ENCODE measurements at regions not wholly inside any gene's neighbourhood (a gene's known extent, or its start where the extent isn't known, plus 50 kb on each side); places are given as distances from the start of the nearest gene placed in this dataset.
A peak's percentile ranks its signal among the peaks of the same experiment; 100 is the strongest.

DNA sequence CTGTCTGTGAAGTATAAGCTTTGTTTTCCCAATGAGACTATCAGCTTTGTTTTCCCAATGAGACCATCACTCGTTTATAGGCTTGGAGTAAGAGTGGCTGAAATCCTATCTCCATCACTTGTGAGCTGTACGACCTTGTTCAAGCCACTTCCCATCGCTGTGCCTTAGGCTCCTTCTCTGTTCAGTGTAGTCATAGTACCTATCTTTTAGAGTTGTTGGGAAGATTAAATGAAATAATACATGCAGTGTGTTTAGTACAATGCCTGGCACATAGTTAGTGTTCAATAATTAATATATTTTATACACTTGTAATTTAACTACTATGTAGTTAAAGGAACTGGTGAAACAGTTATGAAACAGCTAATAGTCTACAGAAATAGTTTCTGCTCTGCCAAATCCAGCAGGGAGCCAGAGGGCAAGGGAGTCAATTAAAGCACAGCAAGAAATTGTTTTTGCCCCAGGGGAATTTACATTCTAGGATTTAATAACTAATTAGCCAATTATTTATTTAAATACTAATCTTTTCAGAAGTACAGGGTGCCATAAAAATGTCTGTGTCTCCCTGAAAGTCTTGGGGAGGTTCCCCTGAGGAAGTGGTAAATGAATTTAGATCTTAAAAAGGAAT, 139.3 kb upstream of the HMCN1 start:
- no peak for ATAC-seq
- intact Hi-C loops (cut with DNase I) = no loop called here
- DNase-seq (ENCODE audit: low spot score) = no peak

DNA sequence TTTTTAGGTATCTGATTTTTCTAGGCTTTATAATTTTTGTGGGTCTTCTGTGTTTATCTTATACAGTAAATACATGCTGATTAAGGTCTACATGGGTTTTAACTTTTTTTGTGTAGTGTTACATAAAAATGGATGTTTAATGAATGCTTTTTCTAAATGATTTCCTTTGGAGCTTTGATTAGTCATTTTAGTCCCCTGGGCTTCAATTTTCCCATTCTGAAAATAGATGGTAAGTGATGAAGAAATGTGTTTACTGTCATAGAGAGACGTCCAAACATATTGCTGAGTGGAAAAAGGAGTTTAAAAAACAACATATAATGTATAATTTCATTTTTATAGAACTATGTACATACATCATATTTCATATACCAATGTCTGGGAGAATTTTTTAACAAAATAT, 140.9 kb upstream of the HMCN1 start:
- DNase-seq (ENCODE audit: low spot score) (no peak), ATAC-seq (no peak)
- intact Hi-C loops (cut with DNase I) = no loop called here

DNA sequence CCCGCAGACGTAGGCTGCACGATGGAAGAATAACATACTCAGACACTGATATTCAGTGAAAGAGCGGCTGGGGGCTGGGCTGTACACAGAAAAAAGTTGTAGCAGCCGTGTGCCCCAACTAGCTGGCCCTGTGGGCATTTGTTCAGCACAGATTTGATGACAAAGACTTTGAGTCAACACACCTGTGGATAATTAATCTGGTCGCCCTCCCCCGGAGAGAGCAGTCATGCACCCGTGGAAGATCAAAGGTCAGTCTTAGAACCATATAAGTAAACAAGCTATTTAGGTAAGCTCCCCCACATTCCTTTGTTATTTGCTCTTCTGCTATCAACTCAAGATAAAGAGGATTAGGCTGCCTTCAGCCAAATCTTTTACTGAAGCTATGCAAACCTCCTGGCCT, 148.4 kb upstream of the HMCN1 start:
- intact Hi-C loops (cut with DNase I) = no loop called here
- ATAC-seq (no peak), DNase-seq (ENCODE audit: low spot score) (no peak)

DNA sequence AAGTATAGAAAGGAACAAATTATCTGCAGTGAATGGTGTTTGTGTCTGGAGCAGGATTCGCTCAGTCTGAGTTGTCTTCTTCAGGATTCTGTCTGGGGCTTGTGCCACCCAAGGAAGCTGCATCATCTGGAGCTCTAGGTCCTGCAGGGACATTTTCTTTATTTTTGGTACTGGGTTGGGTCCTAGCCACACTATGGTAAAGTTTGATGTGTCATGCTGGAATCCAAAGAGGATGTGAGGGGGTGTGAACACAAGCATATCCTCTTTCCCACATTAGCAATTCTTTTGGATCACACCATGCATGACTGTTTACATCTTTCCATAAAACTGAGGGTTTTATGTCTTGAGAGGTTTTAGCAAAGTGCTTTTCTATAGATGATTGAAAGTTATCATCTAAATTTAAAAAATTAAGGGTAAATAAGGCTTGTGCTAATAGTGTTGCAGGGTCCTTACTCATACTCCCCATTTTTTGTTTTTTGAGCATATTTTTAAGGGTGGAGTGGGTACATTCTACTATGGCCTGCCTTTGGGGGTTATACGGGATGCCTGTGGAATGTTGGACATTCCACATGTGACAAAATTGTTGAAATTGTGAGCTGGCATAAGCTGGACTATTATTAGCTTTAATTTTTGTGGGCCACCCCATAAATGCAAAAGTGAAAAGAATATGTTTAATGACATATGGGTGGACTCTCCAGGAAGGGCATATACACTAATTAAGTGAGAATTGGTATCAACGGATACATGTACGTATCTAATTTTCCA, 152.0 kb upstream of the HMCN1 start:
- intact Hi-C loops (cut with DNase I) = no loop called here
- ATAC-seq (no peak), DNase-seq (ENCODE audit: low spot score) (no peak)

DNA sequence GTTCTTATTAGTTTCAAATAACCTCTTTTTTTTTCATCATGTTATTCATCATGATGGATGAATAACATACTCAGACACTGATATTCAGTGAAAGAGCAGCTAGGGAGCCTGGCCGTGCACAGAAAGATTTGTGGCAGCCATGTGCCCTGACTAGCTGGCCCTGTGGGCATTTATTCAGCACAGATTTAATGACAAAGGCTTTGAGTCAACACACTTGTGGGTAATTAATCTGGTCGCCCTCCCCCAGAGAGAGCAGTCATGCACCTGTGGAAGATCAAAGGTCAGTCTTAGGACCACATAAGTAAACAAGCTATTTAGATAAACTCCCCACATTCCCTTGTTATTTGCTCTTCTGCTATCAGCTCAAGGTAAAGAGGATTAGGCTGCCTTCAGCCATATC, 153.2 kb upstream of the HMCN1 start:
- intact Hi-C loops (cut with DNase I) = no loop called here
- ATAC-seq (no peak), DNase-seq (ENCODE audit: low spot score) (no peak)

DNA sequence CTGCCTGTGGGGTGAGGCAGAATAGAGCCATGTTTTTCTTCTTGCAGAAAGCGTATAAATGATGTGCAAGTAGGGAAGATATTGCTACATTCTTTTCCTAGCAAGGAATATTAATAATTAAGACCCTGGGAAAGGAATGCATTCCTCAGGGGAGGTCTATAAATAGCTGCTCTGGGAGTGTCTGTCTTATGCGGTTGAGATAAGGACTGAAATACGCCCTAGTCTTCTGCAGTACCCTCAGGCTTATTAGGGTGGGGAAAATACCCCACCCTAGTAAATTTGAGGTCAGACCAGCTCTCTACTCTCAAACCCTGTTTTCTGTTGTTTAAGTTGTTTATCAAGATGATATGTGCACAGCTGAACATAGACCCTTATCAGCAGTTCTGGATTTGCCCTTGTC, 155.9 kb upstream of the HMCN1 start:
- ATAC-seq = no peak
- intact Hi-C loops (cut with DNase I) = no loop called here
- DNase-seq (ENCODE audit: low spot score) = no peak

DNA sequence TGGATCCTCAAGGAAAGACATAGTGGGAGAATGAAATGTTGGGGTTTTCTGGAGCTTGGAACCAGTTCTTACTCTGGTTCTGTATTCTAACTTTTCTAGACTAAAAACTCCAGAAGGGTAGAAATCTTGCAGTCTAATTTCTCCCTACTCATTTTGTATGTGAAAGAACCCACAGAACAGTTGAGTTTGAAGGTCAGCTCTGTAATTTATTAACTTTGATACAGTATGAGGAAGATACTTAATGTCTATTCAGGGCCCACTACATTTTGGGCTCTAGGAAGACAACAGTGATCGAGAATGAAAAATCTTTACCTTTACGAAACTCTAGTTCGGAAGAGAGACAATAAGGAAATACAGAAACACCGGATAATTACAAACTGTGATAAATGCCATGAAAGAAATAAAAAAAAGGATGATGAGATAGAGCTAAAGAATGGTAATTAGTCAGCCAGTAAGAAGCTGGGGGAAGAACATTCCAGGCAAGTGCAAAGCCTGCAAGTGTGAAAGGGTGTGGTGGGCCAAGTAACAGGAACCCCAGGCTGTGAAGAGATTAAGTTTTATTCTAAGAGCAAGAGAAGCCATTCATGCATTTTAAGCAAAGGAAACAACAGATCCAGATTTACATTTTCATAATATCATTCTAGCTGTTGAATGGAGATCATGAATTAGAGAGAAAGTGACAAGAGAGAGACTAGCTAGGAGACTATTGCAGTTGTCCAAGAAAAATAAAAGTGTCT, 159.9 kb upstream of the HMCN1 start:
- no peak for ATAC-seq
- no peak for DNase-seq (ENCODE audit: low spot score)
- intact Hi-C loops (cut with DNase I) = no loop called here

DNA sequence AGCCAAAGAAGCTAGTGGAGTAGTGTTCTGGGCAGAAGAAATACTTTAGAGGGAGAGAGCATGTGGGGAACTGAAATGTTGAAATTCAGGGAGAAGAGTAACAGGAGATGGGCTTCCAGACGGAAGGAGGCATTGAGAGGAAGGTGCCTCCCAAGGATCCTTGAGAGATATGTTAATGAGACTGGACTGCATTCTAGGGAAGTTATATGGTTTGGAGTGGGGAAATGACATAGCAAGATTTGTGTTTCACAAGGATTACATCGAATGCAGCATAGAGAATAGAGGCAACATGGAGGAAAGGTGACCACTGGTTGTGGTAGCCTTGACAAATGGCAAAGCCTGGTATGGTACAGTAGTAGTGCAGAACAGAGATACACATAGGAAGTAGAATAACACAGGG, 160.5 kb upstream of the HMCN1 start:
- ATAC-seq = no peak
- intact Hi-C loops (cut with DNase I) = no loop called here
- no peak for DNase-seq (ENCODE audit: low spot score)

DNA sequence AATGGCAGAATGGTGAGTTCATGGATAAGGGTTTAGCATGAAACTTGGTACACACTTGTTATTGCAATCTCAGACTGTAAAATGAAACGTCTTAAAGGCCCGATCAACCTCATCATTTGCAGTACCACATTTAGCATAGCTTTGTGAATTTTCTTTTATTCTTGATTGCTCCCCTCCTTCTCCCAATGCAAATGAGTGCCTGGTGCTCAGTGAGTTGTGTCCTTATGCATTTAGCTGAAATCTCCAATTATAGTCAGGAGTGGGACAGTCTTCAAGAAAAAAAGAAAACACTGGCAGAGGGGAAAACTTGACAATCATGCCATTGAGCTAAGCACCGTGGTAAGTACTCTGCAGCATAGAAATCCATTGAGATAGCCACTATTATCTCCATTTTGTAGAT, 161.0 kb upstream of the HMCN1 start:
- intact Hi-C loops (cut with DNase I) = no loop called here
- DNase-seq (ENCODE audit: low spot score) (no peak), ATAC-seq (no peak)

DNA sequence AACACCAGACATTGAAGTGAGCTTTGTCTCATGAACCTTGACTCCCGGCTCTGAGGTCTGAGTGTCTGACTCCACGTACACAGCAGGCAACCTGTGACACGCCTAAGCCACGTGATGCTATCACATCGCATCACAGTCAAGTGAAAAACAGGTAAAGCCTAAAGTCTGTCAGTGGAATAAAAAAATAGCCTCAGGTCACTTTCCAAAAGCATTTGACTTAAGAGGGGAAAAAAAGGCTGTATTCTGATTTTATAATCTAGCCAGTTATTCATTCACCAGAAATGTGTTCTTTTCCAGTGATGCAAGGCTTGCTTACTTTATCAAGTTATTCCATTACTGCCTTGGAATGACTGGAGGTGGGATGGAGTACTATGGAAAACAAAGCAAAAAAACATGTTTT, 163.2 kb upstream of the HMCN1 start:
- intact Hi-C loops (cut with DNase I) = no loop called here
- no peak for ATAC-seq

DNA sequence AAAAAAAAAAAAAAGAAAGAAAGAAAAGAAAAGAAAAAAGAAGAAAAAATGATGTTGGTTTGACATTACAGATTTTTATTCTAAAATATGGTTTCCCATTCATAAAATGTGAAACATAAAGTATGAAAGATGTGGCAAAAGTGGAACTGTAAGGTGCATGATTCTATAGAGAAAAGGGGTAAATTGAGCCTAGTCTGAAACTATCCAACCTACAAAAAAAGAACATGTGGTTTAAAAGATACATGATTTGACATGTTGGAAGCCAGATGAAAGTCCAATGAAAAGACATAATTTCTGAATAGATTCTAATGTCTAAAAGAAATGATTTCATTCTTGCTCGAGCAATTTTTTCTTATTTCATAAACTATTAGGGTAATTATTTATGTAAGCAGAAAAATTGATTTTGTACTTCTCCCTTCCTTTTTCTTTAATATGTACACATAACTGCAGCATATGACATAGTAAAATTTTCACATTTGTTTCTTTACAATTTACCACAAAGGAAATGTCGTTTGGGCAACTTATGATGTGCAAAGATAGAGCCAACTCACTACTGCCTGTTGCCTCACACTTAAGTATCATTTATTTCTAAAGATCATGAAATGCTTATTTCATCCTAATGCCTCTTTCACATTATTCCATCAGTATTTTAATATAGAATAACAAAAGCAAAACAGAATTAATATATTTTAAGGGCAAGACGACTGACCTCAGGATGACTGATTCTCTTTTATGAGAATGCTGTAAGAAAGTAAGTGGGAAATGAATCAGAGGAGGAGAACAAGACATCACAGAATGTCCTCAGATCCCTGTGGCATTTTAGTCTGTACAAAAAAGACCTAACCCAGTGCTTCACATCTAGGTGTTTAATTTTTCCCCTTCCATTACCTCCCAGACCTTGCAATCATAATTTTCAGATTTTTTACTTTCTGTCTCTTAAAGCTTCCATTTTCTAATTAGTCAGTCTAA, 165.8 kb upstream of the HMCN1 start:
- intact Hi-C loops (cut with DNase I) = no loop called here
- ATAC-seq (no peak), DNase-seq (ENCODE audit: low spot score) (no peak)

More for the DNA sequence above, 163.2 kb upstream of the HMCN1 start:
- DNase-seq (ENCODE audit: low spot score) = no peak

DNA sequence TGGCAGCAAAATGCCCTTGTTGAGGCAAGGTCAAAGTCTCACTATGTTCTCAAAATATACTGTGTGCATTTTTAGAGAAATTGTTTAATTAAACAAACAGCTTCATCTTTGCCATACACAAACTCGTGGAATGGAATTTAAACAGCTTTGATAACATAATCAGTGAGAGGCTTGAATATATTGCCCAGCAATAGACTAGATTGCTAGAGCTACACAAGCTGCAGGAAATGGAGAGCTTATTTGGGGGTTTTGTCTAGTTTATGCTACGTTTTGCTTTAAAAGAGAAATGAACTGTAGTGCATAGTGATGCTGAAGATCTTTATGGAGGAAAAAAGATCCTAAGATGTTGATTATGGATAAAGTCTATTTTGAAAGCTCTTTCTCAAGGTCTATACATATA, 166.8 kb upstream of the HMCN1 start:
- intact Hi-C loops (cut with DNase I) = no loop called here
- ATAC-seq = no peak
- DNase-seq (ENCODE audit: low spot score) = no peak

DNA sequence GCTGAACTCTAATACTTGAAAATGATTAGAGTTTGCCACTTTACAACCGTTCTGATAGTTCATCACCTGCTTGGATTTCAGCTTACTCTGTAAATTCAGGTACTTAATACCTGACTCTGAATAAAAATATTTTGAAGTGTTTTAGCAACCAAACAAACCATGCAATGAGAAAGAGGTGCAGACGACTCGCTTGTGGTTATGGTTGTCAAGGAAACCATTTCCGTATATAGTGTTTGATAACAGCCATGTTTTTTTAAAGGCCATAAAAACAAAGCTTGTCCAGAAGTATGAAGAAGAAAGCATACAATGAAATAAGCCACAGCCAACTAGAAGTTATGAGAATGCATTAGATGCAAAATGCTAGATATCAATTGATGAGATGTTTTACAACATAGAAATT, 167.2 kb upstream of the HMCN1 start:
- no peak for DNase-seq (ENCODE audit: low spot score)
- intact Hi-C loops (cut with DNase I) = no loop called here
- ATAC-seq = no peak

DNA sequence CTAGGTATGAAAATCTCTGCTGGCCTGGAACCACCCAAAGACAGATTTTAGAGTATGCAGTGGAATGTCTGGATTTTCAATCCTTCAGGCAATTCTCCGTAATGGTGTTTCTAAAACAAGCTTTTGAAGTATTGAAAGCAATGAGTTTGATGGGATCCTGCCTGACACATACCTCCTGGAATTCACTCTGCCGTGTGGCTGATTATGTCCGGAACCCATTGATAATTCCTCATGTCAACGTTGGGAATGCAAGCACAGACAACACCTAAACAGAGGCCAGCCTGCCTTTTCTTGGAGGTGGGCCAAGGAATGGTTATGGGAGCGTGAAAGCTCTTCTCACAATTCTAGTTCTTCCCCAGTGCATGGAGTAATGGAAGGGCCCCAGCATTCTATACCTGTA, 168.9 kb upstream of the HMCN1 start:
- no peak for DNase-seq (ENCODE audit: low spot score)
- intact Hi-C loops (cut with DNase I) = no loop called here
- ATAC-seq = no peak

DNA sequence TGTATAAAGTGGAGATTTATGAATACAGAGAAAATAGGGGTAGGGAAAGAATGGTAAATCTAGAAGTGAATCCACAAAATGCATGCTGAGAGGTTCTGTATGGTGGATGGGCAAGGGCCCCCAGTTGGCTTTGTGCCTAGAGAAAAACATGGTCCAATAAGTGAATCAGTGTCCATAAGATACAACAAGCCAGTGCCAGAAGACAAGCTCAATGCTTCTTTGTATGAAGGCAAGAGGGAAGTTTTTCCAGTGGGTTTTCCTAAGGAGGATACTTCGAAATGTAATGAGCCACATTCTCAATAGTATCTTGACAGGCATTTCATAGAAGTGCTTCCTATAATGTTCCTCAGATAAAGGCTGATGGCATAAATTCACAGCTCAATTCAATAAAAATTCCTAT, 169.4 kb upstream of the HMCN1 start:
- ATAC-seq (no peak), DNase-seq (ENCODE audit: low spot score) (no peak)
- intact Hi-C loops (cut with DNase I) = loop anchor here (5.0 kb wide), 1 partner anchor 263 kb away; no protein-coding TSS in a partner anchor

DNA sequence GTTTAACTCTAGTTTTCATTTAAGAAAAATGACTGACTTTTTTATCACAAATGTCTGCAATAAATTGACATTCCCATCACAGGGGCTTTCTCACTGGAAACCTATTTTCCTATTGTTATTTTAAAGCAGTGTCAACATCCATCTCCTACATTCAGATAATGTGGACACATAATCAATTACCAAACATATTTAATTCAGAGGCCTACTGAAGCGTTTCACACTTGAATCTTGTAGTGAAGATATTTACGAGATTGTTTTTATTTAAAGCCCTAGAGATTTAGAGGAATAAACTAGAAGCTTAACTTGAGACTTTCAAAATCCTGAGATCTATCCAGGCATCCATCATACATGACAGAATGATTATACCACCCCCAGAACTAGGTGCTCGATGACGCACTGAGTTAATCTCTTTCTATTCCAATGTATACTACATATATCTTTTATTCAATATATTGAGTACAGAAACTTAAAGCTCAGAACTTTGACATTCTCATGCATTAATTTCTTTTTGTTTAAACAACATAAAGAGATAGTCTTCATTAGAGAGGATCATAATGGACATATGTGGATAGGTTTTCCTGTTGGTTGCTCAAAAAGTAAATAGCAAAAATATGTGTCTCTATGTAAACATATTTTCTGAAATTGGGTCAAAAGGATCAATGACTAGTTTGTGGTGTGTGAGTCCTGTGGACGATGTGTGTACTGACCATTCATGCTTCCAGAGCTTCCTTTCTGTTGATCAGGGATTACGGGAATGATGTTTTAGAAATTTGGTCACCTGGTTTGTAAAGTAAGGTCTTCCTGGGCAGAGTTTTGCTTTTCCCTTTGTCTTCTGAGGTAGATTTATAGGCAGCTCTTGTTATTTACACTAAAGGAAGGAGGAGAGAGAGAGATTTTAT, 171.5 kb upstream of the HMCN1 start:
- no peak for DNase-seq (ENCODE audit: low spot score)
- intact Hi-C loops (cut with DNase I) = loop anchor here (5.0 kb wide), 1 partner anchor 260 kb away; no protein-coding TSS in a partner anchor
- ATAC-seq = no peak

DNA sequence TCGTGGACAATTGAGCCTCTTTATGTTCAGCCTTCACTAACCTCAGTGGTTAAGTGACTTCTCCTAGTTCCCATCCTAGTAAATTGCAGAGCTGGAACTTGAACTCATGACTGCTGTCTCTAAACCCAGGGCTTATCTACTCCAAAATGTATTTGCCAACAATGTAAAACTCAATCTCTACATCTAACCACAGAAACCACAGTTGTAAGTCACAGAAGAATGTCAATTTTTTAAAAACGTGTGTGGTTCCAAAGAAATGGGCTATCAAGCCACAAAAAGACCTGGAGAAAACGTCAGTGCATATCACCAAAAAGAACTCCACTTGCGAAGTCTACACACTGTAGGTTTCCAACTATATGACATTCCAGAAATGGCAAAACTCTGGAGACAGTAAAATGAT, 172.6 kb upstream of the HMCN1 start:
- intact Hi-C loops (cut with DNase I) = loop anchor here (5.0 kb wide), 1 partner anchor 259 kb away; no protein-coding TSS in a partner anchor

DNA sequence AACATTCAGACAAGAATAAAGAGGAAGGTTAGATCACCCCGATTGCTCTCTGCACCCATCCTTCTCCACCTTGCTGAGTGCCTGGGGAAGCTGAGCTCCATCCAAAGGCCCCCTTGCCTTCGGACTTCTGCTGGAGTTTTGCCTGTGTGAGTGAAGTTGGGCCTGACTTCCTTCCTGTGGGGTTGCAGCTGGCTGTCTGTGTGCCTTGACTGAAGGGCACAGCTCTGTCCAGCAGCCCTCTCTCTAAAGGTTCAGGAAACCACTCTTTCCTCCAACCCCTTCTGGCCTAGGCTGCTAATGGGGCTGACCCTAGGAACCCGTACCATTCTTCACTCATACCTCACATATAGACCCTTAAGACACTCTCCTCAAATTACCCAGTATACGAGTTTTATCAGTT, 173.4 kb upstream of the HMCN1 start:
- intact Hi-C loops (cut with DNase I) = loop anchor here (5.0 kb wide), 1 partner anchor 258 kb away; no protein-coding TSS in a partner anchor
- ATAC-seq (peak; percentile 58), DNase-seq (ENCODE audit: low spot score) (no peak)

More for the DNA sequence above, 172.6 kb upstream of the HMCN1 start:
- no peak for DNase-seq (ENCODE audit: low spot score)
- no peak for ATAC-seq
